ENCODE measurements at regions not wholly inside any gene's neighbourhood (a gene's known extent, or its start where the extent isn't known, plus 50 kb on each side); places are given as distances from the start of the nearest gene placed in this dataset.

GRCh38 chr3:162250782-162251181, 754.2 kb downstream of the OTOL1 start:
- H3K36me3 Mint-ChIP-seq (ENCODE audit: insufficient read depth in 1 of 3, low read depth in 3 of 3): peaks cover 0 to 4% (median 0%) of the 10 kb centered on the region in 3 experiments; a peak in 1 of 7 replicates
- Histone ChIP-seq H3K4me1 (ENCODE audit: insufficient read depth, low read length) (no peaks in the 10 kb centered on the region), H3K9ac (ENCODE audit: extremely low read depth, insufficient read length, low read length) (no peak overlapping the region), H3K27ac (ENCODE audit: insufficient read length, low read depth, low read length) (no peak overlapping the region), H4K20me1 (ENCODE audit: control insufficient read depth, insufficient read depth, insufficient read length) (no peaks in the 10 kb centered on the region), H2BK120ac (ENCODE audit: low read depth, low read length, poor library complexity, severe bottlenecking) (no peak overlapping the region), H4K91ac (ENCODE audit: insufficient read length, low read depth, low read length) (no peak overlapping the region), H3K4me2 (ENCODE audit: insufficient read depth, insufficient read length, low read length) (no peak overlapping the region), H3K23me2 (ENCODE audit: insufficient read length, low read depth, low read length, poor library complexity, severe bottlenecking) (no peaks in the 10 kb centered on the region), H3K23ac (ENCODE audit: insufficient read length, low read depth, low read length) (no peak overlapping the region), H3K56ac (ENCODE audit: insufficient read length, low read depth, low read length) (no peak overlapping the region), H2BK12ac (ENCODE audit: insufficient read length, low read depth, low read length) (no peak overlapping the region), H3K79me2 (ENCODE audit: insufficient read depth, low read length) (no peaks in the 10 kb centered on the region), H4K5ac (ENCODE audit: insufficient read length, low read depth, low read length) (no peak overlapping the region), H2BK5ac (ENCODE audit: insufficient read length, low read length) (no peak overlapping the region), H3K79me1 (ENCODE audit: insufficient read depth, low read depth, low read length, poor library complexity, severe bottlenecking) (no peaks in the 10 kb centered on the region), H3K27me3 (ENCODE audit: insufficient read depth, low read length) (no peaks in the 10 kb centered on the region), H2BK20ac (ENCODE audit: low read depth, low read length, poor library complexity, severe bottlenecking) (no peak overlapping the region), H3K14ac (ENCODE audit: insufficient read depth, low read length) (no peak overlapping the region), H2AFZ (ENCODE audit: low read length) (no peak overlapping the region), H3K18ac (ENCODE audit: insufficient read length, low read depth, low read length) (no peak overlapping the region), H3T11ph (ENCODE audit: low read length) (no peak overlapping the region), H3K9me3 (ENCODE audit: control insufficient read depth, low read depth, low read length) (no peaks in the 10 kb centered on the region), H2BK15ac (ENCODE audit: low read depth, low read length) (no peak overlapping the region), H4K8ac (replicated peaks; ENCODE audit: insufficient read length, low read depth, low read length) (no peak overlapping the region), H2AK5ac (ENCODE audit: insufficient read length, low read length) (no peak overlapping the region), H3K4ac (ENCODE audit: low read depth, low read length) (no peak overlapping the region)
- H3K4me1 Mint-ChIP-seq: no peaks in the 10 kb centered on the region
- DNase-seq: no peak
- TF ChIP-seq, protein P1, sequence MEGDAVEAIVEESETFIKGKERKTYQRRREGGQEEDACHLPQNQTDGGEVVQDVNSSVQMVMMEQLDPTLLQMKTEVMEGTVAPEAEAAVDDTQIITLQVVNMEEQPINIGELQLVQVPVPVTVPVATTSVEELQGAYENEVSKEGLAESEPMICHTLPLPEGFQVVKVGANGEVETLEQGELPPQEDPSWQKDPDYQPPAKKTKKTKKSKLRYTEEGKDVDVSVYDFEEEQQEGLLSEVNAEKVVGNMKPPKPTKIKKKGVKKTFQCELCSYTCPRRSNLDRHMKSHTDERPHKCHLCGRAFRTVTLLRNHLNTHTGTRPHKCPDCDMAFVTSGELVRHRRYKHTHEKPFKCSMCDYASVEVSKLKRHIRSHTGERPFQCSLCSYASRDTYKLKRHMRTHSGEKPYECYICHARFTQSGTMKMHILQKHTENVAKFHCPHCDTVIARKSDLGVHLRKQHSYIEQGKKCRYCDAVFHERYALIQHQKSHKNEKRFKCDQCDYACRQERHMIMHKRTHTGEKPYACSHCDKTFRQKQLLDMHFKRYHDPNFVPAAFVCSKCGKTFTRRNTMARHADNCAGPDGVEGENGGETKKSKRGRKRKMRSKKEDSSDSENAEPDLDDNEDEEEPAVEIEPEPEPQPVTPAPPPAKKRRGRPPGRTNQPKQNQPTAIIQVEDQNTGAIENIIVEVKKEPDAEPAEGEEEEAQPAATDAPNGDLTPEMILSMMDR (conservative IDR thresholded peaks at IDR 0.05): no peak
- peaks cover 0 to 7% of the 10 kb centered on the region in 2 experiments; a peak in 3 of 5 replicates for H3K9me3 Mint-ChIP-seq
- no peak overlapping the region for H3K4me3 Mint-ChIP-seq
- H3K27me3 Mint-ChIP-seq (ENCODE audit: low read depth): no peaks in the 10 kb centered on the region
- no CpG with 5 or more reads among the region's 1 CpG for WGBS (ENCODE audit: extremely low coverage, insufficient read length, low lambda C conversion rate)
- no peak overlapping the region for H3K27ac Mint-ChIP-seq

Measured in H9 (cell line).